Peyer's patch (tissue), 4 donors: ENCODE measurements at regions not wholly inside any gene's neighbourhood (a gene's known extent, or its start where the extent isn't known, plus 50 kb on each side); places are given as distances from the start of the nearest gene placed in this dataset.

Experiments
- POLR2A ChIP-seq, 2 donors: fragments of 450-650 bp; IDR thresholded peaks; one replicate each; pipeline ENCODE4 v1.5.1; 2017; ENCODE audit warnings: antibody characterized with exemption in 2 of 2, mild to moderate bottlenecking in 2 of 2, moderate library complexity in 2 of 2
- TF ChIP-seq, protein P1 (sequence below), 6 experiments: fragments of 450-650 bp in 4 of 6; fragments of 200-600 bp in 2 of 6; sonication (generic) in 1 of 6; IDR thresholded peaks; one replicate each; pipeline ENCODE4 v1.5.1; 2017 to 2019; ENCODE audit warnings: antibody characterized with exemption in 6 of 6, mild to moderate bottlenecking in 3 of 6, moderate library complexity in 1 of 6

DNA sequence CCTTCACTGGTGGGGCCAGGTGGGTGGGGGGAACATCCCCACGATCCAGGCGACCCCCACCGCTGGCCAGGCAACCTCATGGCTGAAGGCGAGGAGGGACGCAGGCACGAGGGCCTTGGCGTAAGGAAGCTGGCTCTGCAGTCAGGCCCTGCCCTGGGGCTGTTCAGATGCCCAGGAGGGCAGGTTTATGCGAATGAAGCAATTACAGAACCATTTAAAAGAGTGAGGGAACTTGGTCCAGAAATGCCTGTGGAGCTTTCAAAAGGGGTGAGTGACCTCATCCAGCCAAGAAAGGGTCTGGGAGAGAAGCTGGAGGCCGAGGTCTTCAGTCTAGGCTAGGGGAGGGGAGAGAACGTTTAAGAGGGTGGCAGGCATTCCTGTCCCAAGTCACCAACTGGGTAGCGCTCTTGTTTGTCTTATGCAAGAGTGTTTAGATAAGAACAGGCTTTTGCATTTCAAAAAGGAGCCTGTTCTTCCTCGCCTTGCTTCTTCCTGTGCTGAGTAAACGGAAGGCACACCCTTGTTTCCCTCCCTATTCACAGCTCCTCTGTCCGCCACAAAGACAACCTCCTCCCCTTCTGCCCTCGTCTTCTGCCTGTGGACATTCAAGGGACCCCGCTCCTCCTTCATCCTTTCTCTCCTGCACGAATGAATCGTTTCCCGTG lies 183.5 kb upstream of the SDK2 start:
- TF ChIP-seq, protein P1, sequence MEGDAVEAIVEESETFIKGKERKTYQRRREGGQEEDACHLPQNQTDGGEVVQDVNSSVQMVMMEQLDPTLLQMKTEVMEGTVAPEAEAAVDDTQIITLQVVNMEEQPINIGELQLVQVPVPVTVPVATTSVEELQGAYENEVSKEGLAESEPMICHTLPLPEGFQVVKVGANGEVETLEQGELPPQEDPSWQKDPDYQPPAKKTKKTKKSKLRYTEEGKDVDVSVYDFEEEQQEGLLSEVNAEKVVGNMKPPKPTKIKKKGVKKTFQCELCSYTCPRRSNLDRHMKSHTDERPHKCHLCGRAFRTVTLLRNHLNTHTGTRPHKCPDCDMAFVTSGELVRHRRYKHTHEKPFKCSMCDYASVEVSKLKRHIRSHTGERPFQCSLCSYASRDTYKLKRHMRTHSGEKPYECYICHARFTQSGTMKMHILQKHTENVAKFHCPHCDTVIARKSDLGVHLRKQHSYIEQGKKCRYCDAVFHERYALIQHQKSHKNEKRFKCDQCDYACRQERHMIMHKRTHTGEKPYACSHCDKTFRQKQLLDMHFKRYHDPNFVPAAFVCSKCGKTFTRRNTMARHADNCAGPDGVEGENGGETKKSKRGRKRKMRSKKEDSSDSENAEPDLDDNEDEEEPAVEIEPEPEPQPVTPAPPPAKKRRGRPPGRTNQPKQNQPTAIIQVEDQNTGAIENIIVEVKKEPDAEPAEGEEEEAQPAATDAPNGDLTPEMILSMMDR (IDR thresholded peaks at IDR 0.05) = no peak
- no peak for TF ChIP-seq POLR2A (IDR thresholded peaks at IDR 0.05)
